ENCODE measurements at regions not wholly inside any gene's neighbourhood (a gene's known extent, or its start where the extent isn't known, plus 50 kb on each side); places are given as distances from the start of the nearest gene placed in this dataset.
A peak's percentile ranks its signal among the peaks of the same experiment; 100 is the strongest.

DNA sequence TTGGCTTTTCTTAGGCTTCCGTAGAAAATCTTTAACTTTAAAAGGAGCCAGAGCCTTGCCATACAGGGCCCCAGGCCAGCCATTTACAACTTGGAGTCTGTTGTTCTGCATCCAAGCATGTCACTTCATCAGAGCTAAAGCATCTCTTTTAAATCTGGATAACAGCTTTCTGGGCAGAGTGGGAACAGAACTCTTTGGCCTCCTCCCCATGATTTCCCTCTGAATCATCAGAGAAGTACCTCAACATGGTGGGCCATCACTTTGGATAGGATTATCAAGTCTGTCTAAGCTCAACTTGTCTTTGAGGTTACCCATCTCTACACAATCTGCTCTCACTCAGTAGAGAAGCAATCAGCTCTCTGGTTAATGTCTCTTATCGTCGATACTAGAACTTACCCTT is 170.9 kb downstream of the SLC6A15 start:
- DNase-seq = no peak

GRCh38 chr12:84741031-84741430 is 171.6 kb downstream of the SLC6A15 start:
- DNase-seq = no peak

DNA sequence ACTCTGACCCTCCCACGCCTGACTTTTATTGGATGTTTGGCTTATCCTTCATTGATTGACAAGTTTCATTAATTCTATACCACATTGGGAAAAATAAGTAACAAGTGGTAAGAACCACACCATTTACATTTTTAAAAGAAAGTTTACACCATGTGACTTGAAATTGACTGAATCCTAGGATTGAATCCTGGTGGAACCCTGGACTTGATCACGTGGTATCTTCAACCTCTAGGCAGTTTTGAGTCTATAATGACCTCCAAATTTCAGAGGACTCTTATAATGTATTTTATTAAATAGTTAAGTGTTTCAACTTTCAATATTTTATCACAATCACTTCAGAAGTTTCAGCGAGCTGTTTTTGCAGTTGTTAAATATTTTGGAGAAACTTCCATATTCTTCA is 172.0 kb downstream of the SLC6A15 start:
- no peak for DNase-seq

GRCh38 chr12:84738481-84738972 is 174.1 kb downstream of the SLC6A15 start:
- DNase-seq = peak in 1 of 56 donors; percentile 2

DNA sequence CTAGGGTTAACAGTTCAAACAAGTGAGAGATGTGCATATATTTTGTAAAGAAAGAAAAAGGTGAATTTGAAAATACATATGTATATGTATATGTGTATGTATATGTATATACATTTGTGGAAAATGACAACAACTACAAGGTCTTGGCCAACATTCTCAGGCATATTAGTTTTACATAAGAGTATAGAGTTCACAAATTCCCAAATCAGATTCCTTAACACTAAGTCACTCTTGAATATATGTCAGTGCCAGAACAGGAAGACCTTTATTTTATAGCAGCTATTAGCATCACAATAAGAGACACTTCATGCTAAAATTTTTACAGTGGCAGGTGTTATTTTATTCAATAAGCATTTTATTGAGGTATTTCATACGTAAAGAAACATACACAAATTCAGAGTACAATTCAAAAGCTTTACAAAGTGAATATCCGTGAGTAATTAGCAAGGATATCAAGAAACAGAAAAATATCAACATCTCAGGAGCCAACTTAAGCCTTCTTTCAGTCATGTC is 179.7 kb downstream of the SLC6A15 start:
- no peak for DNase-seq

DNA sequence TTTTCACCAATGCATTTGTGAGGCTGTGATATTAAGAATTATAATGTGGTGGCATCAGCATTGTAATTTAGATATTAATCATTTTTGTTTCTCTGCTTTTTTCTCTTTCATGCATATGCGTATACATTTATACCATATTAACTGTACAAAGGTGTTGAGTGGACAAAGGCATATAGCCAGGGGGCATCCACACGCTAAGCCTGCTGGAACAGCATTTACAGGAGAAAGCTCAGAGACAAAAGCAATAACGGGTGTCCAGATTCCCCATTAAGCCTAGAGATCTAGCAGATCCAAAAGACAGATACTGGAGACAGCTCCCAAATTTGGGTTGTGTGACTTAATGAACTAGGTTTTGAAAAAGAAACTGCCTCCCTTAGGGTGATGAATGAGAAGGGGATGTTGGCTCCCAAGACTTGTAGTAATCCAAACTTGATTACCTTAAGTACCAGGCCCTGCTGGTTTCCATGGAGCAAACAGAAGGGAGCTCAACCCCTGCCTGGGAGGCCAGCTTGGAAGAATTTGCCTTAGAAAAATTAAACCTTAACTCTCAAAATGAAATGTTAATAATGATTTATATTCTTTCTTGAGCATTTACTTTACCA is 181.9 kb downstream of the SLC6A15 start:
- no peak for DNase-seq

DNA sequence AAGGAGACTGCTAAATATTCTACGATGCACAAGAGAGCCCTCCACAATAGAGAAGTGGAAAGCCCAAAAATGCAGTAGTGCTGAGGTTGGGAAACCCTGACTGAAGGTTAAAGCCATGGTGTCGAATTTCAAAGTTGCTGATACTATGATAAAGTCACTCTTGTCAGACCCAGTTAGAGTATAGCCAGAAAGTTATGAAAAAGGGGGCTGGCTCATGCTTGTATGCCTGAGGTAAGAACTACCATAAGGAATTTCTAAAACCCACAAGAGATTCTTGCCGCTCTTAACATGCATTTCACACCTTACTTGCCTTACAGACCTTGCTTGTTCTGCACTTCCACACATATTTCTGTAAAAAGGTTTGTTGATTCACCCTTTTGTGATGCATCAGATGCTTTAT is 184.6 kb downstream of the SLC6A15 start:
- no peak for DNase-seq

DNA sequence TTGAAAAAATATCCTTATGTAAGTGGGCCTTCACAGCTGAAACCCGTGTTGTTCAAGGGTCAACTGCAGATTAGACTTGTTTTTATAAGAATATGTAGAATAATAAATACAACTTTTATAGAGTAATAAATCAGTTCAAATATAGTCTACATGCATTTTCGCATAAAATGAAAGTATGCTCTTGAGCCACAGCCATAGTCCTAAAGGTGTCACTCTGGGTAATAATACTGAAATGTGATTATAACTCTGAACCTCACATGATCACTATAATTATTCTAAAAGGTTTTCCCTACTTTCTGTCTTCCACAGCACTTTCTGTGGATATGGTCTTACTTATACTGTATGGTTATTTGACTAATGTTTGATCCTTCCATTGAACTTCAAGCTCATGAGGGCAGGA is 185.8 kb downstream of the SLC6A15 start:
- no peak for DNase-seq

GRCh38 chr12:84723988-84724387 is 188.6 kb downstream of the SLC6A15 start:
- no peak for DNase-seq

DNA sequence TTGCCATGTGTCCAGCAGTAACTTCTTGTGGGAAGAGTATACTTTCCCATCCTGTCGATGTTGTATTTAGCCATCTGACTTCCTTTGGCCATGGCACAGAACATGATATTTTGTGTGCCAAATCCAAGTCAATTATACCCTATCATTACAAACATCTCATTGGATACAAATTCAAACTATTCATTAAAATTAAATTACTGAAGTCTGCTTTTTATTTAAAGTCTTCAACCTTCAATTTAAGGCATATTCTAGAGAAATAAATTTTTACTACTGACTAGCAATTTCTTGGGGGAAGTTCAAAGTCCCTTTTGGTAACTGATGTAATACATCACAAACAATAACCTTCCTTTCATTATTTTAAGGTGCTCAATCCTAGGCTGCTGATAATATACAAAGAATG is 192.6 kb downstream of the SLC6A15 start:
- DNase-seq = no peak

DNA sequence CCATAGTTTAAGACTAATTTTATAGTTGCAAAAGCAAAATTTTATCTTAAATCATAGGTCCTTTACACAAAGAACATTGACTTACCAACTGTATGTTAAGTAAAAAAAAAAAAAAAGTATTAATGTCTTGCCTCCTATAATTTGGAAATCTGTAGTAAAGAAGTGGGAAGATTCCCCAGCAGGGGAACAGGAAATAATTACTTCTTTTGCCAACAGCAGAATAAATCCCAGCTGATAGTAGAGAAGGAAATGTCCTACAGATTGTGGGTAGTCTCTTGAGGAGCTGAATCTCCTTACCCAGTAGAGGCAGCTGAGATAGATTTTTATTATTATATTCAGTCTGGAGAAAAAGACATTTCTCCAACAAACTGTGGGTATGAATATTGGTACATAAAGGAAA is 193.7 kb downstream of the SLC6A15 start:
- no peak for DNase-seq

DNA sequence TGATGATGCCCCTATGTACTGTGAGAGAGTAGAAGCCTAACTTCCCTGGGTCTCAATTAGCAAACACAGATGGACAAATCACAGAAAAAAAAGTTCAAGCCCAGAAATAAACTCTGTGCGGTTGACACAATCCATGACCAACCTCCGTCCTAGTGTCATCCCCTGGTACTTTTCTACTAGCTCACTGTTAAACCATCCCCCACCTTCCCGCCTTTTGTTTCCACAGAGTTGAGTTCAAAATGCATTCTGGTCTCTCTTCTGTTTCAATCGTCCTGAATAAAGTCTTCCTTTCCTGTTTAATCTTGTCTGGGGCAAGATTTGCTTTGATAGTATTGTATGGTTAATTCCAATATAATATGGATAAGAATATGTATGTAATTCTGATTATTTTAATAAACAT is 199.9 kb downstream of the SLC6A15 start:
- DNase-seq = no peak

- no peak for DNase-seq
Observed at GRCh38 chr12:84706374-84706773, 206.2 kb downstream of the SLC6A15 start.

- DNase-seq = no peak
Observed at GRCh38 chr12:84704856-84705255, 207.7 kb downstream of the SLC6A15 start.

GRCh38 chr12:84702001-84702400 is 210.6 kb downstream of the SLC6A15 start:
- DNase-seq = no peak

GRCh38 chr12:84701041-84701440 is 211.6 kb downstream of the SLC6A15 start:
- no peak for DNase-seq

DNA sequence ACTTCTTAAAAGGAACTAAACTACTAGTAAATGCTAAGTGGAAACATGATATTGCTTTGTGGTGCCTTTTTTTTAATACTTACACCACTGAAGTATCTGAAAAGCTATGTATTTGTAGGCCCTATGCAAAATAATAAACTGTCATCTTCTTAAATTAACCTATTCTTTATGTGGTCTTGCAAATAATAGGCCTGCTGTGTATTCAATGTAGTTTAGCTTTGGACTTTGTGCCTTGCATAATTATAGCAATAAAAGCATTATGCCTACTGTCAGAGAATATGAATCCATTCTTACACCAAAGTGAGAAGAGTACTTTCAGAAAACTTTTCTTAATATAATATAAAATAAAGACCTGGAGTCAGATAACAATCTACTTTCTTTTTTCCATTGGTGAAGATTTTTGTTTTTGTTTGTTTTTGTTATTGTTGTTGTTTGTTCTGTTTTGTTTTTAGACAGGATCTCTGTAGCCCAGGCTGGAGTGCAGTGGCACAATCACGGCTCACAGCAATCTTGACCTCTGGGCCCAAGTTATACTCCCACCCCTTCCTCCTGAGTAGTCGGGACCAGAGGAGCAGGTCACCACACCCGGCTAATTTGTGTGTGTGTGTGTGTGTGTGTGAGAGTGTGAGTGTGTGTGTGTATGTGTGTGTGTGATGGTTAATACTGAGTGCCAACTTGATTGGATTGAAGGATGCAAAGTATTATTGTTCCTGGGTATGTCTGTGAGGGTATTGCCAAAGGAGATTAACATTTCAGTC is 213.8 kb downstream of the SLC6A15 start:
- no peak for DNase-seq

DNA sequence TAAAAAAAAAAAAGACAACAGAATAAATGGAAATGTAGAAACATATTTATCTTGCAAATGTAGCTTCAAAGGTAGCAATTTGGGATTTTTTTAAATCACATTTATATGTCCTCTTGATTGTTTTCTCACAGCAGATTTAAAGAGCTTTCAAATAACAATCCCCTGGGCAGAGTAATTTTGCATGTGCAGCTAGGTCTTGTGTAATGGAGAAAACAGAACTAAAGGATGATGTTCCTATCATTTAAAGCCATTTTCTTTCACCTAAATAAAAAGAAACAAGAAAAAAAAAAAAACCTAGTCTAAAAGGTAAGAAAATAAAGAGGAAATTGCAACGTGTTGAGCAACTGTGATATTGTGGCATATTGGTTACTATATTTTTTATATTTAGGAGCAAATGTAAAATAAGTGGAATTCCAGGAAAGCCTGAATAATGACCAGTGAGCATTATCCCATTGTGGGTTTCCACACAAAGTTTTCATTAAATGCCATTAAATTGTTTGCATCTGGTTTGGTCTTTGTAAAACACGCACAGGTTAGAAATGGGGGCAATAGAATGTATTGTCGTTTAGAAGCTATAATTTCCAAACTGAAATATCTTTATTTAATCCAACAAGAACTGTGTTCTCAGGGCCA is 215.6 kb downstream of the SLC6A15 start:
- DNase-seq = no peak

DNA sequence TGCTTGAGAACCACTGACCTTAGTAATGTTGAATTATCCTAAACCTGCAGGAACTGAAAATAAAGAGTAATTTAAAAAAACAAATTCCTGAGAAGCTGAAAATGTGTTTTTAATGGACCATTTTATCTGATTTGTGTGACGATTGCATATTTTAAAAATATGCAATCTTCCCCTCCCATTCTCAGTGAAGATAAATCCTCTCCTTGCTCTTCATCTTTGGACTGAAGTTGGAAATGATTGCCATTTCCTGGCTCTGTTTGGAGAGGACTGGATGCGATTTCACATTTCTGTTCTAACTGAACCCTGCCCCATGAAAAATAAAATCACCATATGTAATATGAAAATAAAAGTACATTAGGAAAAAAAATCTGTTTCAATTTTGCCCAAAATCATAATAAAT is 216.3 kb downstream of the SLC6A15 start:
- DNase-seq = no peak

GRCh38 chr12:84694116-84694515 is 218.5 kb downstream of the SLC6A15 start:
- DNase-seq = no peak

DNA sequence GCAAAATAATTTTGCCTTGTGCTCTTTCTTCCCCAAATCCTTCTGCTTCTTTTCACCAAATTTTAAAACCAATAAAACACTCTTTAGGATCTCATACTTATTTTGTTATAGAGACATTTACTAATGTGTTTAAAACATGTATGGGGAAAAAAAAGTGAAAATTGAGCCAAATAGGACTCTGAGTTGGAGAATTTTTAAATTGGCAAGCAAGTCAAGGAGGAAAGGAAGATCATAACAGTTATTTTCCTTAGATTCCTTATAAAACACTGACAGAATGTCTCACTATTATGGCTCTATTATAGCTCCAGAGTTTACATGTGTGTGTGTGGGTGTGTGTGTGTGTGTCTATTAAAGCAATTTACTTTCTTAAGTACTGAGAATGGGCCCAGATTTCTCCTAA is 220.5 kb downstream of the SLC6A15 start:
- DNase-seq = no peak

- no peak for DNase-seq
Observed at GRCh38 chr12:84691266-84691665, 221.3 kb downstream of the SLC6A15 start.

DNA sequence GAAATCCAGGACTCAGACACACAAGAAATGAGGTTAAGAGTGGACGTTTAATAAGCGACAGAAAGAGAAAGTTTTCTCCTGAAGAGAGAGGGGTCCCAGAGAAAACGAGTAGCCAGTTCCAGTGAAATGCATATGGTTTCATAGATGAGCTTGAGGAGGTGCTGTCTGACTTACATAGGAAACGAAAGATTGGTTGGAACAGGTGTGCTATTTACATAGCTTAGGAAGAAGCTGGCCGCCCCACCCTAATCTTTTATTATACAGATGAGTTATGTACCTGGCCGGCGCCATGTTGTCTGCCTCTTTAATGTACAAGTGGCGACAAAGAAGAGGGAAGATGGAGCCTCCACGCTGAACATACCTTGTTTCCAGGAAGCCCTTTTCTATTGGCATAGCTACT is 223.0 kb downstream of the SLC6A15 start:
- no peak for DNase-seq

Measured in amygdala (tissue), 56 donors.